ENCODE measurements at regions not wholly inside any gene's neighbourhood (a gene's known extent, or its start where the extent isn't known, plus 50 kb on each side); places are given as distances from the start of the nearest gene placed in this dataset.

- Histone ChIP-seq H3K36me3 (replicated peaks) (no peaks in the 10 kb centered on the region), H3K27ac (no peak overlapping the region), H3K4me3 (ENCODE audit: low read depth, low read length) (no peak overlapping the region), H3K27me3 (replicated peaks) (no peaks in the 10 kb centered on the region)
- in situ Hi-C loops (cut with HindIII; ENCODE audit: low pct_ligation_motif_present, low sequenced_read_pairs): no loop called here
- TF ChIP-seq, protein P1, sequence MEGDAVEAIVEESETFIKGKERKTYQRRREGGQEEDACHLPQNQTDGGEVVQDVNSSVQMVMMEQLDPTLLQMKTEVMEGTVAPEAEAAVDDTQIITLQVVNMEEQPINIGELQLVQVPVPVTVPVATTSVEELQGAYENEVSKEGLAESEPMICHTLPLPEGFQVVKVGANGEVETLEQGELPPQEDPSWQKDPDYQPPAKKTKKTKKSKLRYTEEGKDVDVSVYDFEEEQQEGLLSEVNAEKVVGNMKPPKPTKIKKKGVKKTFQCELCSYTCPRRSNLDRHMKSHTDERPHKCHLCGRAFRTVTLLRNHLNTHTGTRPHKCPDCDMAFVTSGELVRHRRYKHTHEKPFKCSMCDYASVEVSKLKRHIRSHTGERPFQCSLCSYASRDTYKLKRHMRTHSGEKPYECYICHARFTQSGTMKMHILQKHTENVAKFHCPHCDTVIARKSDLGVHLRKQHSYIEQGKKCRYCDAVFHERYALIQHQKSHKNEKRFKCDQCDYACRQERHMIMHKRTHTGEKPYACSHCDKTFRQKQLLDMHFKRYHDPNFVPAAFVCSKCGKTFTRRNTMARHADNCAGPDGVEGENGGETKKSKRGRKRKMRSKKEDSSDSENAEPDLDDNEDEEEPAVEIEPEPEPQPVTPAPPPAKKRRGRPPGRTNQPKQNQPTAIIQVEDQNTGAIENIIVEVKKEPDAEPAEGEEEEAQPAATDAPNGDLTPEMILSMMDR (IDR thresholded peaks at IDR 0.05; ENCODE audit: low read depth, low read length, missing control alignments): no peak
- DNase-seq: no peak
Observed at GRCh38 chr1:87866416-87866815, 537.7 kb downstream of the LMO4 start.

GRCh38 chr1:87867626-87868025, 538.9 kb downstream of the LMO4 start:
- no peak for DNase-seq
- in situ Hi-C loops (cut with HindIII; ENCODE audit: low pct_ligation_motif_present, low sequenced_read_pairs): no loop called here
- Histone ChIP-seq H3K27me3 (replicated peaks) (no peaks in the 10 kb centered on the region), H3K36me3 (replicated peaks) (no peaks in the 10 kb centered on the region), H3K27ac (no peak overlapping the region), H3K4me3 (ENCODE audit: low read depth, low read length) (no peak overlapping the region)
- TF ChIP-seq, protein P1 (IDR thresholded peaks at IDR 0.05; ENCODE audit: low read depth, low read length, missing control alignments): no peak

- Histone ChIP-seq H3K36me3 (replicated peaks) (no peaks in the 10 kb centered on the region), H3K27me3 (replicated peaks) (no peaks in the 10 kb centered on the region), H3K27ac (no peak overlapping the region), H3K4me3 (ENCODE audit: low read depth, low read length) (no peak overlapping the region)
- peak; percentile 26 for DNase-seq
- TF ChIP-seq, protein P1 (IDR thresholded peaks at IDR 0.05; ENCODE audit: low read depth, low read length, missing control alignments): no peak
- in situ Hi-C loops (cut with HindIII; ENCODE audit: low pct_ligation_motif_present, low sequenced_read_pairs): no loop called here
Observed at GRCh38 chr1:87869567-87869966, 540.9 kb downstream of the LMO4 start.

DNA sequence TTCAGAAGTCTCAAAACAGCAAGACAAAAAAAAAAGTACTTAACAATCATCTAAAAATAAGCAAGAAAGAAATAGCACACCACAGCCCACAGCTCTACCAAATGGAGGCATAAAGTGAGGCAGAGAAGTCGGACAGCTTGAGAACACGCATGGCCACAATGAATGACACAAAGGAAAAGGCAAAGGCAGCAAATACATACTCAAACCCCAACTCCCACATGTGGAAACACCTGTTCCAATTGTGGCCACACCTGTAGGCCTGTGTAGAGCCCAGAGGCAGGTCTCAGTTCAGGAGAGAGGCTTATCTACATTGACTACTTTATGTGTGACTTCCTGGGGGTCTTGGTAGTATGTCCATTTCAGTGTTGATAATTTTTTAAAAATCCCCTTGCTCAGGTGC, 543.5 kb downstream of the LMO4 start:
- Histone ChIP-seq H3K27me3 (replicated peaks) (no peaks in the 10 kb centered on the region), H3K27ac (no peak overlapping the region), H3K4me3 (ENCODE audit: low read depth, low read length) (no peak overlapping the region), H3K36me3 (replicated peaks) (no peaks in the 10 kb centered on the region)
- DNase-seq: no peak
- TF ChIP-seq, protein P1 (IDR thresholded peaks at IDR 0.05; ENCODE audit: low read depth, low read length, missing control alignments): no peak
- in situ Hi-C loops (cut with HindIII; ENCODE audit: low pct_ligation_motif_present, low sequenced_read_pairs): no loop called here

GRCh38 chr1:87872692-87873091, 544.0 kb downstream of the LMO4 start:
- no peak for DNase-seq
- no peaks in the 10 kb centered on the region for H3K36me3 ChIP-seq (replicated peaks)
- no peaks in the 10 kb centered on the region for H3K27me3 ChIP-seq (replicated peaks)
- H3K27ac ChIP-seq: no peak overlapping the region
- in situ Hi-C loops (cut with HindIII; ENCODE audit: low pct_ligation_motif_present, low sequenced_read_pairs): no loop called here
- no peak overlapping the region for H3K4me3 ChIP-seq (ENCODE audit: low read depth, low read length)
- TF ChIP-seq, protein P1 (IDR thresholded peaks at IDR 0.05; ENCODE audit: low read depth, low read length, missing control alignments): no peak

GRCh38 chr1:87878873-87879272, 550.2 kb downstream of the LMO4 start:
- TF ChIP-seq, protein P1 (IDR thresholded peaks at IDR 0.05; ENCODE audit: low read depth, low read length, missing control alignments): no peak
- no peak overlapping the region for H3K4me3 ChIP-seq (ENCODE audit: low read depth, low read length)
- no peaks in the 10 kb centered on the region for H3K36me3 ChIP-seq (replicated peaks)
- DNase-seq: no peak
- no peak overlapping the region for H3K27ac ChIP-seq
- H3K27me3 ChIP-seq (replicated peaks): no peaks in the 10 kb centered on the region
- in situ Hi-C loops (cut with HindIII; ENCODE audit: low pct_ligation_motif_present, low sequenced_read_pairs): no loop called here

Data from brain microvascular endothelial cell (primary cell).